ENCODE measurements at regions not wholly inside any gene's neighbourhood (a gene's known extent, or its start where the extent isn't known, plus 50 kb on each side); places are given as distances from the start of the nearest gene placed in this dataset.

GRCh38 chr11:134527382-134528243, 115.6 kb upstream of the B3GAT1 start:
- Histone ChIP-seq H3K27me3 (ENCODE audit: control insufficient read depth, insufficient read depth, low read length) (peaks cover 5% of the 10 kb centered on the region), H3K36me3 (ENCODE audit: control insufficient read depth, insufficient read depth, low read length) (no peaks in the 10 kb centered on the region), H3K9me3 (ENCODE audit: control insufficient read depth, insufficient read depth, low read depth, low read length) (no peaks in the 10 kb centered on the region), H3K27ac (ENCODE audit: low read length) (no peak overlapping the region), H3K4me1 (ENCODE audit: control insufficient read depth, insufficient read depth, low read length) (no peaks in the 10 kb centered on the region), H3K4me3 (ENCODE audit: low read depth in 2 of 2, low read length in 2 of 2) (no peak overlapping the region)
- intact Hi-C loops (cut with micrococcal nuclease; ENCODE audit: unreplicated experiment) (no loop called here), in situ Hi-C loops (cut with HindIII; ENCODE audit: low pct_unique_long_range_greater_than_20kb, low sequenced_read_pairs) (no loop called here)
- ChIA-PET CTCF (no interaction called here), POLR2A (no interaction called here)
- TF ChIP-seq POLR2AphosphoS5 (IDR thresholded peaks at IDR 0.05; ENCODE audit: low read depth, low read length) = no peak
- TF ChIP-seq TCF7L2 (IDR thresholded peaks at IDR 0.05; ENCODE audit: low read depth, low read length) = no peak
- TF ChIP-seq, protein P1, sequence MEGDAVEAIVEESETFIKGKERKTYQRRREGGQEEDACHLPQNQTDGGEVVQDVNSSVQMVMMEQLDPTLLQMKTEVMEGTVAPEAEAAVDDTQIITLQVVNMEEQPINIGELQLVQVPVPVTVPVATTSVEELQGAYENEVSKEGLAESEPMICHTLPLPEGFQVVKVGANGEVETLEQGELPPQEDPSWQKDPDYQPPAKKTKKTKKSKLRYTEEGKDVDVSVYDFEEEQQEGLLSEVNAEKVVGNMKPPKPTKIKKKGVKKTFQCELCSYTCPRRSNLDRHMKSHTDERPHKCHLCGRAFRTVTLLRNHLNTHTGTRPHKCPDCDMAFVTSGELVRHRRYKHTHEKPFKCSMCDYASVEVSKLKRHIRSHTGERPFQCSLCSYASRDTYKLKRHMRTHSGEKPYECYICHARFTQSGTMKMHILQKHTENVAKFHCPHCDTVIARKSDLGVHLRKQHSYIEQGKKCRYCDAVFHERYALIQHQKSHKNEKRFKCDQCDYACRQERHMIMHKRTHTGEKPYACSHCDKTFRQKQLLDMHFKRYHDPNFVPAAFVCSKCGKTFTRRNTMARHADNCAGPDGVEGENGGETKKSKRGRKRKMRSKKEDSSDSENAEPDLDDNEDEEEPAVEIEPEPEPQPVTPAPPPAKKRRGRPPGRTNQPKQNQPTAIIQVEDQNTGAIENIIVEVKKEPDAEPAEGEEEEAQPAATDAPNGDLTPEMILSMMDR (IDR thresholded peaks at IDR 0.05) = no peak
- no peak for TF ChIP-seq SIN3A (IDR thresholded peaks at IDR 0.05; ENCODE audit: borderline replicate concordance, insufficient read depth, low read depth, low read length)
- no peak for TF ChIP-seq REST (IDR thresholded peaks at IDR 0.05; ENCODE audit: insufficient read depth in 1 of 2, low read depth in 2 of 2, low read length in 1 of 2)
- no TSS peak for BruUV-seq (replicated peaks)
- DNase-seq (ENCODE audit: low read depth, low spot score) (no peak), ATAC-seq (no peak)

- no peak for TF ChIP-seq SIN3A (IDR thresholded peaks at IDR 0.05; ENCODE audit: borderline replicate concordance, insufficient read depth, low read depth, low read length)
- TF ChIP-seq TCF7L2 (IDR thresholded peaks at IDR 0.05; ENCODE audit: low read depth, low read length) = no peak
- TF ChIP-seq, protein P1 (IDR thresholded peaks at IDR 0.05) = no peak
- TF ChIP-seq POLR2AphosphoS5 (IDR thresholded peaks at IDR 0.05; ENCODE audit: low read depth, low read length) = no peak
- no peak for TF ChIP-seq REST (IDR thresholded peaks at IDR 0.05; ENCODE audit: insufficient read depth in 1 of 2, low read depth in 2 of 2, low read length in 1 of 2)
- ATAC-seq = no peak
- no peaks in the 10 kb centered on the region for H3K9me3 ChIP-seq (ENCODE audit: control insufficient read depth, insufficient read depth, low read depth, low read length)
- ChIA-PET CTCF (no interaction called here), POLR2A (interaction anchor here (0.6 kb wide), 1 partner anchor 42 kb away, joined by 3 read pairs; no protein-coding TSS in a partner anchor)
- intact Hi-C loops (cut with micrococcal nuclease; ENCODE audit: unreplicated experiment) = no loop called here
- in situ Hi-C loops (cut with HindIII; ENCODE audit: low pct_unique_long_range_greater_than_20kb, low sequenced_read_pairs) = no loop called here
- H3K27me3 ChIP-seq (ENCODE audit: control insufficient read depth, insufficient read depth, low read length) = peaks cover 5% of the 10 kb centered on the region
- no peaks in the 10 kb centered on the region for H3K4me1 ChIP-seq (ENCODE audit: control insufficient read depth, insufficient read depth, low read length)
- no peak overlapping the region for H3K27ac ChIP-seq (ENCODE audit: low read length)
- H3K36me3 ChIP-seq (ENCODE audit: control insufficient read depth, insufficient read depth, low read length) = no peaks in the 10 kb centered on the region
- no TSS peak for BruUV-seq (replicated peaks)
- H3K4me3 ChIP-seq (ENCODE audit: low read depth in 2 of 2, low read length in 2 of 2) = no peak overlapping the region
- DNase-seq (ENCODE audit: low read depth, low spot score) = no peak
Measured at GRCh38 chr11:134524896-134525845, 113.1 kb upstream of the B3GAT1 start.

Measured in Panc1 (cell line).